Embryonic facial prominence (tissue), 1 donor: ENCODE measurements at regions not wholly inside any gene's neighbourhood (a gene's known extent, or its start where the extent isn't known, plus 50 kb on each side); places are given as distances from the start of the nearest gene placed in this dataset.
"Not testable (repeated sequence)": the region's sequence is repeated elsewhere in the genome, so short reads cannot be mapped to it uniquely, and the experiment has no call there.

Source experiments
- DNase-seq: peaks from one replicate; pipeline ENCODE4 v3.0.0-alpha.2; 2016; ENCODE audit errors: extremely low spot score

DNA sequence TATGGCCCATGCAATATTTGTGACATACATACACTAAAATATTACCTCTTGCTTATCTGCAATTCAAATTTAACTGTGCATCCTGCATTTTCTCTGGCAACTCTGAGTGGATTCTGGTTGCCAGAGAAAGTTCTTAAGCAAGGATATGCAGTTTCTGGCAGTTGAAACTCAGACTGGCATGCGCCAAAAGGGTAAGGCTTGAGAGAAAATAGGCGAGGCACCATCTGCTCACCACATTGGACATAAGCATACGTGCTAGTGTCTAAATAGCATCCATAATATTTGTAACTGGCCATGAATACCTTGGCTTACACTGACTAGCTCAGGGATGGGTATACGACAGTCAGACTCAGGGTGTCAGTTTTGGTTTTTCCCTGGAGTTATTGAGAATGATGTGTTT lies 465.1 kb downstream of the DOK5 start:
- DNase-seq: no peak

DNA sequence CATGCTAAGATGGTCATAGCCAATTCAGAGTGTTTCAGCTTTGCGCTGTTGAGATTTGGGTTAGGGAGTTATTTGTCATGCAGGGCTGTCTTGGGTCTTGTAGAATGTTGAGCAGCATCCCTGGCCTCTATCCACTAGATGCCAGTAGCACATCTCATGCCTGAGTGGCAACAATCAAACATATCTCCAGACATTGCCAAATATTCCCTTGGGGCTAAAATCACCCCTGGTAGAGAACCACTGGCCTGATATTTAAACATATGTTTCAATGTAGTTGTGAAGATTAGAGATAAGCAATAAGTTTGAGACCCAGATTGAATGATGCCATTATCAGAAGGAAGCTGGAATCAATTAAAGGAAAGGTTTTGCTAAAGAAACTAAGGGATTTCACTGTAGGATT lies 463.3 kb downstream of the DOK5 start:
- DNase-seq: no peak

DNA sequence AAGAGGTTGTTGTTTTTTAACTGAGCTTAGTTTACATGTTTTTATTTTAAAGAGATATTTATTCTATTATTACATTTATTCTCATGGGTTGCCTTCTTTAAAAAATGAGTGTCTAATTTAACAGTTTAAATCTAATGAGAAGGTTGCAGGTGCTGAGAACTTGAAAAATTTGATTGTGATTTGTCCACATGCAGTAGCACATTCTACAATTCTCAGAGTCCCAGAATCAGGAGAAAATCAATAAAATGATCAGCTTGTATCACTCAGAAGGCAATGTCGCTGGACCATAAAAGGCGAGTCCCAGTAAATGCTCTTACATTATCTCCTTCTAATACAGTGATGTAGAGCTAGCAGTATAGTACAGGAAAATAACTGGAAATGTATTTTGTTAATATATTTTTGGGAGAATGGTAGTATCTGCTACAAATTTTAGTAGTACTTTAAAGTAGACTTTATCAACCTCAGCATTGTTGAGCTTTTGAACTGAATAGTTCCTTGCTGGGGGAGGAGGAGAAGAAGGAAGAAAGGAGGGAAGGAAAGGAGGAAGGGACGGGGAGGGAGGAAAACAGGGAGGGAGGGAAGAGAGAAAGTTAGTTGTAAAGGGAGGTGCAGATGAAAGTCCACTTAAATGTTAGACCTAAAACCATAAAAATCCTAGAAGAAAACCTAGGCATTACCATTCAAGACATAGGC lies 458.0 kb downstream of the DOK5 start:
- no peak for DNase-seq

DNA sequence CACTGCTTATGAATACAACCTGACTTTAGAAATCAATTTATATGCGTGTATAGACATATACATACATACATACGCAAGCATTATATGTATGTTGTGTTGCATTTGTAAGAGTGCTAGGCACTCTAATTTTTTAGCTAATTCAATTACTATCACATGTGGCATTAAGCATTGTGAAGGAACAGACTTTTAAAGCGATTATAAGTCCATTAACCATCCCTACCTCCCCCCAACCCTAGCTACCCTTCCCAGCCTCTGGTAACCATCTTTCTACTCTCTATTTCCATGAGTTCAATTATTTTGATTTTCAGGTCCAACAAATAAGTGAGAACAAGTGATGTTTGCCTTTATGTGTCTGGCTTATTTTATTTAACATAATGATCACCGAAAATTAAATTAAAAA lies 453.8 kb downstream of the DOK5 start:
- no peak for DNase-seq

DNA sequence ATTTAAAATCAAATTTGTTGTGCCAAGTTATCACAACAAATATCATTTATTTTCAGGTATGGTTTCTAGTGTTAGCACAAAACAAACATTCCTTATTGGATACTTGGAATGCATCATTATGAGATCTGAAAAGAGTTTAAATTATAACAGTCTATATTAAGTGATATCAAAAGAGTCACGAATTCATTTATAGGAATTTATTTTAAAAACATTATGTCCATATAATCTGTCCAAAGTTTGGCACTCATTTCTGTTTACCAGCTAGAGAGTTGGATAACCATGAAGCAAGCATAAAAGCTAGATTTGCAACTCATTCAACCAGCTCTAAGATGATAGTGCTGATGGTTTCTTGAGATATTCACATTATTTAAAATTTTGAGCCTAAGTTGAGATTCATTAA lies 453.2 kb downstream of the DOK5 start:
- no peak for DNase-seq

DNA sequence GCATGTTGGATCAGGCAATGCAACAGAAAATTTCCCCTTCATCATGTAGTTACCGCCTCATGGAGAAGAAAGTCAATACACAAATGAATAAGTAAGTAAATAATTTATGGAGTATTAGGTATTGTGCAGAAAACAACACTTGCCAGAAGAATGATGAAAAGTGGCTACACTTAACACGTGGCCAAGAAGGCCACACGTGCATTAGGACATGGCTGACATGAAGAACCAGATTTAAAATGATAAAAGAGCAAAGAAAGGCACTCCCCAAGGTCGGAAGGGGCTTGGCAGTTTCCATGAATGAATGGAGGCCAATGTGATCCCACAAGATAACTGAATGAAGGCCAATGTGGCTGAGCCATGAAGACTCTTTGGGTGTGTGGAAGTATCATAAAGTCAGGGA lies 447.2 kb downstream of the DOK5 start:
- no peak for DNase-seq

DNA sequence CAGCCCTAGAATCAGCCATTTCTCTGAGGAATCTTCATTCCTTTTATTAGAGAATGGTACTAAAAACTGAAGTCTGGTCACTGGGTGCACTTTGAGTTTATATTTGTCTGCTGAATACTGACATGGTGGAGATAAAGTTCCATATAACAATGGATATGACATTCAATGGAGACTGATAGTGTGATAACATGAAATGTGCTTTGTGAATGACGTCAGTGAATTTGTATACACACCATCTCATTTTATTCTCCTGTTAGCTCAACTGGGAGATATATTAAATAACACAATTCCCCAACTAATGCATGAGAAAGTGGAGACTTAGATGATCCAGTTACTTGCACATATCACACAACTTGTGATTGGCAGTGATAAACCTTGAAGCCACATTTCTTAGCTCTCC lies 446.7 kb downstream of the DOK5 start:
- no peak for DNase-seq

DNA sequence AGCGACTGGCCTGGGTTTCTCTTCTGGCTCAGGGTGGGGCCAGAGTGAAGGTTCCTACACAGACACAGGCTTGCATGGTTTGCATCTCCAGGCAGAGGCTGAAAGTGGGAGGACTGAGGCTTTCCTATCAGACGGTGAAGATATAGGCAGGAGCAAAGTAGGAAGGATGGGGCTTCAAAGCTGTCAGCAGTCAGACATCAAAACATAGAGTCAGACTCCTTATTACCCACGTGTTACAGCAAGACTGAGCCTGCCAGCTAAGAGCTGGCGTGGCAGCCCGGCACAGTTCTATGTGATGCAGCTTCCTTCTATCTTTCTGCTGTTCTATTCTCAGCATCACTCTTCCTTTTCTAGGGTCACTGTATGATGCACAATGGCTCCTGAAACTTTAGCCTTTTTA lies 445.1 kb downstream of the DOK5 start:
- no peak for DNase-seq

DNA sequence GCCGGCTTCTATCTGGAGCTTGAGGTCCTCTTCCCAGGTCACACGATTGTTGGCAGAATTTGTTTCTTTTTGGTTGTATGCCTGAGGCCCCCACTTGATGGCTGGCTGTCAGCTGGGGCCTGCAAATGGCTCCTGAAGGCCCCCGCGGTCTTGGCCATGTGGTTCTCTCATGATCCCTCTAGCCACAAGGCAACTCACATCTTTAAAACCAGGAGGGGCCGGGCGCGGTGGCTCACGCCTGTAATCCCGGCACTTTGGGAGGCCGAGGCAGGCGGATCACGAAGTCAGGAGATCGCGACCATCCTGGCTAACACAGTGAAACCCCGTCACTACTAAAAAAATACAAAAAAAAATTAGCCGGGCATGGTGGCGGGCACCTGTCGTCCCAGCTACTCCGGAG lies 443.6 kb downstream of the DOK5 start:
- DNase-seq: not testable (repeated sequence)

DNA sequence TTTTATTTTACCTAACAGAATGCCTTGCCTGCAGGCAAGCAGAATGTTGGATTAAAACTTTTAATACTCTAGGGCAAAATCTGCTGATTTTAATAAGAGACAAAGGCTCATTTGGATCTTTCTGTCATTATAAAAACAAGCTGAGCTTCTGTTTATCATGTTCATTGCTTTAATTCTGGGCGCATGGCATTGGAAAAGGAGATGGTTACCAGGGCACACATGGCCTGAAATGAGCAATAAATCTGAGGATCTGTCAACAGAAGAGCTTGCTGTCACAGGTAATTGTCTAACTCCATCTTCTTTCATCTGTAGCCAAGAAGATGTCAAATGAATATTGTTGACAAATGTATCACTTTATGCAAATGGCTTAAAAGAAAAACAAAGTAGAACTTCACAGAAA lies 439.6 kb downstream of the DOK5 start:
- DNase-seq: no peak

DNA sequence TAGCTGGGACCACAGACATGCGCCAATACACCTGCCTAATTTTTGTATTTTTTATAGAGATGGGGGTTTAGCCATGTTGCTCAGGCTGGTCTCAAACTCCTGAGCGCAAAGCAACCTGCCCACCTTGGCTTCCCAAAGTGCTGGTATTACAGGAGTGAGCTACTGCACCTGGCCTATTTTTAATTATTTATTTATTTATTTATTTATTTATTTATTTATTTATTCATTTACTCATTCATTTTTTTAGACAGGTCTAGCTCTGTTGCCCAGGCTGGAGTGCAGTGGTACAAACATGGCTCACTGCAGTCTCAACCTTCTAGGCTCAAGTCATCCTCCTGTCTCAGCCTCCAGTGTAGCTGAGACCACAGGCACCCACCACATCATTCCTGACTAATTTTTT lies 434.3 kb downstream of the DOK5 start:
- DNase-seq: no peak

DNA sequence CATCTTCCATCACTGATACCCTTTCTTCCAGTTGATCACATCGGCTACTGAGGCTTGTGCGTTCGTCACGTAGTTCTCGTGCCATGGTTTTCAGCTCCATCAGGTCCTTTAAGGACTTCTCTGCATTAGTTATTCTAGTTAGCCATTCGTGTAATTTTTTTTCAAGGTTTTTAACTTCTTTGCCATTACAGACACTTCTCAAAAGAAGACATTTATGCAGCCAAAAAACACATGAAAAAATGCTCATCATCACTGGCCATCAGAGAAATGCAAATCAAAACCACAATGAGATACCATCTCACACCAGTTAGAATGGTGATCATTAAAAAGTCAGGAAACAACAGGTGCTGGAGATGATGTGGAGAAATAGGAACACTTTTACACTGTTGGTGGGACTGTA lies 430.7 kb downstream of the DOK5 start:
- DNase-seq: not testable (repeated sequence)

DNA sequence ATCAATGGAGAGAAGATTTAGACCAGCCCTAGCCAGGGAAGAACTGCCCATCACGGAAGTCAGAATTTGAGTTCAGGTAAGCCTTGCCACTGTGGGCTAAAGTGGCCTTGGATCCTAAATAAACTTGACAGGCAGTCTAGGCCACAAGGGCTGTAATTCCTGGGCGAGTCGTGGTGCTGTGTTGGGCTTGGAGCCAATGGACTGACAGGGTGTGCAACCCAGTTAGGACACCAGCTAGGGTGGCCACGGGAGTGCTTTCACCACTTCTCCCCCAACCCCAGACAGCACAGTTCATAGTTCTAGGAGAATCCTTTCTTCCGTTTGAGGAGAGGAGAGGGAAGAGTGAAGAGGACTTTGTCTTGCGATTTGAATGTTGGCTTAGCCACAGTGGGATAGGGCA lies 422.4 kb downstream of the DOK5 start:
- DNase-seq: no peak

DNA sequence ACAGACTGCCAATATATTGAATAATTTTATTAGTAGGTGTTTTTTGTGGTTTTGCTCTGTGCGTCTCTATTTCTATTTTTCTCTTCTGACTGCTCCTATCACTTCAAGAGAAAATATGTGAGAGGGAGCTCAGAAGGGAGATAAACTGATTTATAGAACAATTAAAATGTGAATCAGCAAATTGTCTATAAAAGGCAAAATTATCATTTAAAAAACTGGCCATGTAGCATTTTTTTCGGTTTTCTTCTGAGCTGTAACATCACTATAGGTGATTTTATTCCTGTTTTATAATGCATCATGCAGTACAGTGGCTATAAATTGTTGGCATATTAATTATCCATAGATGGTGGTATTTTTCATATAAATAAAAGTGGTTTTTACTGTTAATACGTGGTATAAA lies 416.5 kb downstream of the DOK5 start:
- no peak for DNase-seq

DNA sequence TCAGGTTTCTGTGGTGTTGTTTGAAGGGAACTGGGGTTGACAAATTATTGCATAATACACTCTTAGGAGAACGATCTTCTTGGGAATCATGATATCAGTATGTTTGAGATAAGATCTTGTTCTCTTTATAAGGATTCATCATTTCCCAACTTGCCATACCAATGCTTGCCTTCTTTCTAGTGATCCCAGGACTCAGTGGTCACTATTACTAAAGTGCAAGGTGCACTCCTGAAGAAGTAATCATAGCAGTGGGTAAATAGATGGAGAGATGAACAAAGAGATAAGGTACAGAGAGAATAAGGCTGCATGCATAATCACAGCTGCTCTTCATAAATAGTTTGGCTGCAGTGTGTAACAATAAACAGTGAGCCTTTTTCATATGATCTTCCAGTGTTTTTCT lies 404.0 kb downstream of the DOK5 start:
- DNase-seq: no peak

DNA sequence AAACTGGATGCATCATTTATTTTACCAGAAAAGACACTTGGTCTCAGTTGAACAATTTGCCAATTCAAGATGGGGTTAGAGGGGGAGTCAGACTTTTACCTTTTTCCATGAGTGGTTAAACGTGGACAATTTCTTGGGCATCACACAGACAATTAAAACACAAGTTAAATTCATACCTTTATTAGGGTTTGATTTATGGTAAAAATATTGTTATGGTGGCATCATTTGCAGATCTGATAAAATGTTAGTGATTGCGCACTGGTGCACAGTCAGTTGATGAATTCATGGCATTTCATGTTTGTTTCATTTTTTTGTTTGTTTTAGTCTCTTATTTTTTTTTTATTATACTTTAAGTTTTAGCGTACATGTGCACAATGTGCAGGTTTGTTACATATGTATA lies 399.9 kb downstream of the DOK5 start:
- no peak for DNase-seq

DNA sequence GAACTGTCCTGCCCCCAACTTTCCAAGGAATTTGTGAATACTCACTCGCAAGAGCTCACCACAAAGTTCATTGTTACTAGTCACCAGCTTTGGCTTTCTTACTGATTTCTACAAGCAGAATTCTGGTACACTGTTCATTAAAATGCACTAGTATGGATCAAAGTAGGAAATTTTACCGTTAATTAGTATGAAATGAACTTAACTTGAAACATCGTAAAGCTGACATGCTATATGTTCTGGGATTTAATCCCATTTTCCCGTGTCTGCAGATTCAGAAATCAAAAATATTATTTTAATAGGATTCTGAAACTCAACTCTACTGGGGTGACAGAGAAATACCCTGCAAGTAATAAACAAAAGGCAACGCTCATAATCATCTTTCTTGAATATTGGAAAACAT lies 399.3 kb downstream of the DOK5 start:
- DNase-seq: no peak

DNA sequence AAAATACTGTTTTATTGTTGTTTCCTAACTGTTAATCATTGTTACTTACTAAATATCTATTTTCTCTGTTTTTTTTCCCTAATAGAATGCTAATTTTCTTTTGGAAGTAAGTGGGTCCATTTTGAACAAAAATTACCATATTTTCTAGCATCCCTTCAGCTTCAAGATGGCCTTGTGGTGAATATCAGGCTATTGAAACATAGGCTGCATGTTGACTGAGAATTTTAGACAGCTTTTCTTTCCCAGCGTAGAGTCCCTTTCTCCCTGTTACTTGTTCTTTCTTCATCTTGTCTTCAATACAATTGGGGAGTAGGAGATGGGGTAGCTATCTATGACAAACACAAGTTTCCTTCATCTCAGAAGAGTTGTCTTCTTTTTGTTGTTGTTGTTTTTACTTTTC lies 397.0 kb downstream of the DOK5 start:
- no peak for DNase-seq

DNA sequence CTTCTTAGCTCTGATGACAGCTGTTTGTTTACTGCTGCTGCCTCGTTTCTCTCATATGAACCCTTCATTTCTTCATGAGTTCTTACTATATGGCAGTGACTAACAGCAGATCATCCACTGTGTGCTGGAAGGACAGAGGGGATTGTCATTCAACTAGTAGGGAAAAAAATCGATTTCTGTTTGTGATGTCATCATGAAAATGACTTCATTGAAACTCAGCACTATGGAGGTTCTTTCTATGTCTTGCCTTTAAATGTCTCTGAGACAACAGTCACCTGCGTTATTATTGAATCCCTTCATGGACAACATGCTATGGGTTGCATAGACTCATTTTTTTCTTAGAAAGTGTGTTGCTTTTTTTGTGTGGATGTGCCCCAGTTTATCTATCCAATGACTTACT lies 394.4 kb downstream of the DOK5 start:
- DNase-seq: no peak

DNA sequence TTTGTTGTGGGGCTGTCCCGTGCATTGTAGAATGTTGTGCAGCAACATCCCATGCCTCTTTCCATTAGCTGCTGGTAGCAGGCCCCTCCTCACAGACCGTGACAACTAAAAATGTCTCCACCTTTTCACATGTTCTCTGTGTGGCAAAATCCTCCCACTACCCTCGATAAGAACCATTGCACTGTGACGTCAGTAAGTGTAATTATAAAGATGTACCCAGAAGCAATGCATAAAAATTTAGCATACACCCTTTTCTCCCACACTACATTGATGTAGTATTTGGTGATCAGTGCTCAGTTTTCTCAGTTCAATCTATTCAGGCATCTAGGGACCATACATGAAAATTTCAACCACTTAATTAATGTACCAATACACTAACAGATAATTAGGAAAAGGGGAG lies 389.9 kb downstream of the DOK5 start:
- no peak for DNase-seq

DNA sequence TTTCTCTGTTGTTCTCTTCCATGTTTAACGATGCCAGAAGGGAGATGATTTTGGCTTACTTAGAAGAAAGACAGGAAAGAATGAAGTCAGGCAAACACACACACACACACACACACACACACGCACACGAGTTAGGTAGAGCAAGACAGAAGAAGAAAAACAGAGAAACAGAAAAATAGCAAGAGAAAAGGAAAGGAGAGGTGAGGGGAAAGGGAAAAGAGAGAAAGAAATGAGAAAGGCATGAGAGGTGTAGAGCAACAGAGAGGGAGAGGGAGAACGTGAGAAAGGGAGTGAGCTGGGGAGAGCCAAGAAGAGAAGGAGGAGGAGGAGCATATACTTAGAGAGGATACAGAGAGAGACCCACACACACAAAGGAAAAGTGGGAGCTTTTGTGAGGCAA lies 385.3 kb downstream of the DOK5 start:
- no peak for DNase-seq

DNA sequence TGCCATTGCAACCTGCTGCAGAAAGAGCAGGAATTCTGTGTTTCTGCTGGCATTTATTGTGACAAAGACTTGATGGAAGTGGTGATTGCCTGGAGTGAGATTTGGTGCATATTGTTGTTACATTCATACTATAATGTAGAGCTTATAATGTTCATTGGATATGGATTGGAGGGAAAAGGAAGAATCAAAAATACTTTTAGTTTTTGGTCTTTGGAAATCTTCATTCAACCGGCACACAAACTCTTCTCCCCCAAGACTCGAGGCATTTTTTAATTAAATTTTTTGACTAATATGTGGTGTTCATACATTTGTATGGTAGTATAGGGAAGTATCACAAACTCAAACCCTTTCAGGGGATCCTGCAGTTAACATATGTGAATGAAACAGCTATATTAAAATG lies 380.8 kb downstream of the DOK5 start:
- DNase-seq: no peak

DNA sequence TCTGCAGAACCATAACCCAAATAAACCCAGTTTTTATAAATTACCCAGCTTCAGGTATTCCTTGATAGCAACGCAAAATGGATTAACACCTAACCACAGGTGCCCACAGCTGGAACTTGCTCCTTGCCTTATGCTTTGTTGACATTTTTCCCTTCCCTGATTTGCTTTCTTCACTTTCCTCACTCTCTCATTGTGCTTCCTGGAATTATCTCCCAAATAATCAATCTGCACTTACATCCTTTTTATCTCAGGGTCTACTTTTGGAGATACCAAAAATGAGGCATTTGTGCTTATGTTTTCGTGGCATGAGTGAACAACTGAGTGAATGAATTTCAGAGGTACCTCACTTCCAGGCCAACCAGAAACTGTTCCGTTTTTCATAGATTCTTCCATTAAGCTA lies 374.3 kb downstream of the DOK5 start:
- DNase-seq: no peak

DNA sequence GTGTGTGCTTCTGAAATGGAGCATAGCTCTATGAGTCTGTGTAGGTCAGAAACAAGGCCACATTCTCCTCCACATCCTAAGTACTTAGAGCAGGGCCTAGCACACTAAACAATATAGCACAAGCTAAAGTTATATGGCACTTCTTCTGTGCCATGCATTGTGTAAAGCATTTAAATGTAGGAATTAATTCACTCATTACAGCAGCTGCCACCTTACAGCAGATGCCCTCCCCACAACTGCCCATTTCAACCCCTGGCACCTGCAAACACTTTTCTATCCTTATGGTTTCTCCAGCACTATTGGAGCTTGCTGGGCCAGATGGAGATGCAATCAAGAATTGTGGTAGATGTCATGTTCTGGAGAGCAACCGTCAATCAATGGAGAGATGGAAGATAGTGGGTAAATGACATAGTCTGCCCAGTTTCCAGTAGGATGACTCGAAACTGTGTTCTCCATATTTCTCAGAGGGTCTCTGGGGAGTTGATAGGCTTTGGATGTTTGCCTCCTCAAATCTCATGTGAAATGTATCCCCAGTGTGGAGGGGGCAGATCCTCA lies 373.7 kb downstream of the DOK5 start:
- no peak for DNase-seq
